Islet precursor cell (in vitro differentiated cells): ENCODE measurements at regions not wholly inside any gene's neighbourhood (a gene's known extent, or its start where the extent isn't known, plus 50 kb on each side); places are given as distances from the start of the nearest gene placed in this dataset.
"Not testable (repeated sequence)": the region's sequence is repeated elsewhere in the genome, so short reads cannot be mapped to it uniquely, and the experiment has no call there.

Source experiments
- DNase-seq: peaks from one replicate; pipeline ENCODE4 v3.0.0-alpha.2; 2018

DNA sequence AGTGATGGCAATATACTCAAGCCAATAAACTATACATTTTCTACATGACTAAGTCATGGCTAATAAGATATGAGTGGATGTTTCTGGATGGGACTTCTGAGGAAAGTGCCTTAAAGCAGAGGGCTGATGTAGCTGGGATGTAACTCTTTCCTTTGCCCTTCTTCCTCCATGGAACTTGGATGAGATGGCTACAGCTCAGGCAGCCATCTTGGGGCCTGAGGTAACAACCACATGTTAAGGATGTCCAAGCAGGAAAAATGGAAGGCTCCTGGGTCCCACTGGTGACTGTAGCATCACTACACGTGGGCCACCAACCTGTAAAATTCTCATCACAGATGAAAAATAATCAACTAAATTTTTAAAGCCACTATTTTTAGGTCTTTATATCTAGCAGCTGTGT lies 54.4 kb upstream of the GRIP1 start:
- no peak for DNase-seq

DNA sequence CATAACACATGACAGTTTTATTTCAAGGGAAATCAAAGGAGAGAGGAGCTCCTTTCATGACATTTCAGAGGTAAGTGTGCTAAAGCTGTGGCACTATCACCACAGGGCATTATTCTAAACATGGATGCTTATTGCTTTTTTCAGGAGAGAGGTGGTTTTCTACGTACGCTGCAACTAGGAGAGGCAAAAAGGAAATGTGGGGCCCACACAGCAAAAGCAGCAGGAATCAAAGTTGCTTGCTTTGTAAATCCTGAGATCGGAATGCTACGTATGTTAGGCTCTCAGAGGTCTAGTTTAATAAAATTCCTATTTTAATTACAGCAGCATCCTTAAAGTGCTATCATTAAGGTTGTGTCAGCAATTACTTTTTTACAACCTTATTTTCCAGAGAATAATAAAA lies 55.0 kb upstream of the GRIP1 start:
- no peak for DNase-seq

- DNase-seq: no peak
These were observed 56.4 kb upstream of the GRIP1 start for GRCh38 chr12:66735275-66735674.

- no peak for DNase-seq
These were observed 58.1 kb upstream of the GRIP1 start for GRCh38 chr12:66736931-66737330.

GRCh38 chr12:66739266-66739665 lies 60.4 kb upstream of the GRIP1 start:
- DNase-seq: no peak

GRCh38 chr12:66739940-66740651 lies 61.2 kb upstream of the GRIP1 start:
- DNase-seq: no peak

DNA sequence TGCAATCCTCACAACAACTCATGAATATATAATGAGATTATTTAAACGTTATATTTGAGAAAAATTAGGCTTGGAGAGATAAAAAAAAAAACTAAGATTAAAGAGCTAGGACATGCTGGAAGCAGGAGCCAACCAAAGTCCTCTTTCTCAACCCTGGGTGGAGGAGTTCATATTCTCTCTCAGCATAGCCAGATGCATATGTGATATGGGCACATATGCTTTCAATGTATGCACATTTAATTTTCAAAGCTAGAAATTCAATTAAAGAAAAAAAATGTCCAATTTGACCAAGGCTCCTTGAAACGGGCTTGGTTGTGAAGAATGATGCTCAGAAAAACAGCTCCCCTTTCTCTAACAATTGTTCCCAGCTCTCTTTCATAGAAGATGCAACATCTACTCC lies 61.9 kb upstream of the GRIP1 start:
- no peak for DNase-seq

DNA sequence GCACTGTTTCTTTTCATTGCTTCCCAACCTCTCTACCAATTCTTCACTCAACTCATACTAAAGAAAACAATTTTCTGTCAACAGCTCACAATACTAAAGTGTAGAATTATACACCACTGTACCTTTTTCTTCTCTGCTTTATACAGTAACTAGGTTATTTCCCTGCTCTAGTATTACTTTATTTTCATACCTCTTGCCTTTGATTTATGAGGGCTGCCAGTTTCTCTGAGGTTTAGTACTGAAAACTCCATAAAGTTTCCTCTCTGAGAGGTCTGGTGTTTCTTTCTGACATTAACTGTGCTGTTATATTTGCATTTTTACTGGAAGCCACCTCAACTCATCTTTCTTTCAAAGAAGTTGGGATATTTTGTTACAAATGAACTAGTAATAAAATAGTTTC lies 63.0 kb upstream of the GRIP1 start:
- no peak for DNase-seq

GRCh38 chr12:66742508-66743367 lies 63.9 kb upstream of the GRIP1 start:
- DNase-seq: no peak

- DNase-seq: no peak
These were observed 65.6 kb upstream of the GRIP1 start for GRCh38 chr12:66744461-66744860.

DNA sequence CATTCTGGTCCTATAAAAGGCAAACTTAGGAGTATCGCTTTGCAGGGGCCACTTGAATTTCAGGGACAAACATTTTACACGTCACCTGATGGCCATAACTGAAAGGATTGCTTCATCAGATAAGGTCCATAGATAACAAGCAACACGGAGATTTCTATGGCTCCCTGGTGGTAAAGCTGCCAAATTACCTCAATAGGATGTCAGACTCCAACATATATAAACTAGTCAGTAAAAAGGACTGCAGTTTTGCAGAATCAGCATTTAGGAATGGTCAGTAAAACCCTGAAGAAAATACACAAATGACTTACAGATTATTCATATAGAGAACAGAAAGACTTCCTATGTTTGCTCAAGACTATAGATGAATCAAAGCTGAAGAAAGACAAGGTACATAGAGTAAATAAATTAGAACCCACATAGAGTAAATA lies 66.1 kb upstream of the GRIP1 start:
- DNase-seq: no peak

- no peak for DNase-seq
These were observed 67.8 kb upstream of the GRIP1 start for GRCh38 chr12:66746489-66747201.

GRCh38 chr12:66751432-66752113 lies 72.7 kb upstream of the GRIP1 start:
- no peak for DNase-seq

DNA sequence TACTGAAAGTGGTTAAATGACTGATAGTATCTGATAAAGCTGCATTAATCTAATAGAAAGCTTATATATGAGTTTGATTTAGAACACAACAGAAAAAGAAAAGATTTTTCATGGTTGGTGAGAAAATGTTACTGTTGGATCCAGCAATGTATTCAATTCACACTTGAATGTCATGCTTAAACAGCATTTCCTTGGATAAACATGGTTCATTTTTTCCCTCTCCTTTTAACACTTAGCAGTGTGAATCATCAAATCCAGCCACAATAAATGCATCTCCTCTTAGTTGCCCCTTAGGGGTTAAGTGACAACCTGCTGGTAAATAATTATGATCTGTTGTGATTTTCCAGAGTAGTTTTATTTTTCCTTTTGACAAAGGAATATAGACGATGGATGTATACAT lies 74.9 kb upstream of the GRIP1 start:
- DNase-seq: no peak

GRCh38 chr12:66755727-66756395 lies 77.0 kb upstream of the GRIP1 start:
- DNase-seq: no peak

DNA sequence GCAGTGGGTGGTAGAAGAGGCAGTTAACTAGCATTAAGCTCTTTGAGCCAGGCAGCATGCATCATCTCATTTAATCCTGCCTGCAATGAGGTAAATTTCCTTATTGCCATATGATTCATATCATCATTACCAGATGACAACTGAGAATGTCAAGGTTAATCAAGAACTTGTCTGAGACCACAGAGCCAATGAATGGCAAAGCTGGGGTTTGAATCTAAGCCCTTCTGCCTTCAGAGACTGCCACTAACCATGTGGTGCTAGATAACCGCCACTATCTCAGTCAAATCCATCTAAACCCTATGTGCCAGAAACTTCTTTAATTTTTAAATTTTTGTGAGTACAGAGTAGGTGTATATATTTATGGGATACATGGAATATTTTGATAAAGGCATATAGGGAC lies 77.8 kb upstream of the GRIP1 start:
- DNase-seq: no peak

GRCh38 chr12:66760122-66760521 lies 81.2 kb upstream of the GRIP1 start:
- DNase-seq: not testable (repeated sequence)

- no peak for DNase-seq
These were observed 84.6 kb upstream of the GRIP1 start for GRCh38 chr12:66763467-66763866.

DNA sequence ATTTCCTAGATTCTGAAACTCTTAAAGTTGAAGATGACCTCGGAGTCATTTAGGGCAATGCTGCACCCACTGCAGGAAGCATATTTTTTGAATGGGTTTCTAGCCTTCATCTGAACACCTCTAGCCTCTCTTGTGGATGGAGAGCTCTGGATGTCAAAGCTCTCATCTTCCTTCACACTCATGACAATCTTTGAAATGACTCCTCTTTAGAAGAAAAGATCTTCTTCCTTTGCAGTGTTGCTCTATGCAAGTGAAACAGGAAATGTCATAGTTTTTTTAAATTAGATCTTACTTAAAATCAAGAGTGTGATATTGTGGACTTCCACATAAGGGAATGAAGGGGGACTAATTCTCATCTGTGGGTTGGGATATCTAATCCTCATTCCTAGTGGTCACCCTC lies 86.3 kb upstream of the GRIP1 start:
- no peak for DNase-seq

DNA sequence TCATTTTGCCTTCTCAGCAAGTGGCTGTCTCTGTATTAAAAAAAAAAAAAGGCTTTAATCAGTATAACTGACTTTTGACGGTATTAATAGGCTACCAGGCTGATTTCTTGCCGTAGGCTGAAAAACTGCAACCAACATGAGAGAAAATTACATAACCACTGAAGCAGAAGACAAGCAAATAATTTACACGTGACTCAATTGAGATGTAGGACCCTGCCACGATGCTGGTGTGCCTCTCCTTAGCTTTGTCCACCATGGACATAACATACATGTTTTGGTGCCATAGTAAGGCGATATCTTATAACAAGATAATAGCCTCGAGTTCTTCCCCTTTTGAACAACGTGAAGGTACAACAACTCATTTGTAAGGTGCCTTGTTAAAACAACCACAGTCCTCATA lies 88.7 kb upstream of the GRIP1 start:
- DNase-seq: no peak

DNA sequence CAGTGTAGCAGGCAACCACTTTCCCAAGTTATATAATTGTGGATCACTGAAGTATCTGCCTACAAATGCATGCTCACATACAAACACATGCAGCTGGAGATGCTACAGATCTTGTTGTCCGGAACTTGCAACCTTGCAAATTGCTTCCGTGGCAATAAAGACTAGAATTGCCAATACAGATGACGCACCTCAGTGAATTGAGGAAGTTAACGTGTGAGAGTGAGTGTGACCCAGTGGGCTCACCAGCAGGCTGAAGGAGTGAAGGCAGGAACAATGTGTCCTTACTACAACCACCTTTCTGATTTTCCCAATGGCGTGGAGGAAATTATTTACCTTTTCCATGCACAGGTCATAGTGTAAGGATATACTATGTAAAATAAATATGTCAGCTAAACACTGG lies 89.4 kb upstream of the GRIP1 start:
- DNase-seq: no peak

- DNase-seq: no peak
These were observed 96.1 kb upstream of the GRIP1 start for GRCh38 chr12:66774929-66775328.

GRCh38 chr12:66775871-66776270 lies 97.0 kb upstream of the GRIP1 start:
- peak; percentile 92 for DNase-seq
